Endodermal cell (in vitro differentiated cells): ENCODE measurements at regions not wholly inside any gene's neighbourhood (a gene's known extent, or its start where the extent isn't known, plus 50 kb on each side); places are given as distances from the start of the nearest gene placed in this dataset.

Experiments used
- DNase-seq: peaks from one replicate; pipeline ENCODE4 v3.0.0-alpha.2; 2017
- H3K27ac ChIP-seq: 2 replicates; pipeline ENCODE4 v1.5.1; 2013; ENCODE audit warnings: mild to moderate bottlenecking, low read depth, low read length, moderate library complexity
- H3K27me3 ChIP-seq: 2 replicates; pipeline ENCODE4 v1.6.1; 2013; ENCODE audit warnings: mild to moderate bottlenecking, low read length, moderate library complexity; ENCODE audit not compliant: insufficient read depth, control insufficient read depth, poor library complexity, severe bottlenecking
- H3K36me3 ChIP-seq: 2 replicates; pipeline ENCODE4 v1.7.0; 2013; ENCODE audit warnings: mild to moderate bottlenecking, low read length, moderate library complexity; ENCODE audit not compliant: control insufficient read depth, insufficient read depth
- H3K4me1 ChIP-seq: one replicate; pipeline ENCODE4 v1.7.0; 2013; ENCODE audit warnings: low read length; ENCODE audit not compliant: control insufficient read depth, insufficient read depth
- H3K4me3 ChIP-seq: 2 replicates; pipeline ENCODE4 v1.5.1; 2013; ENCODE audit warnings: mild to moderate bottlenecking, low read length, moderate library complexity
- H3K9ac ChIP-seq: 2 replicates; pipeline ENCODE4 v1.6.1; 2013; ENCODE audit warnings: mild to moderate bottlenecking, low read length, moderate library complexity; ENCODE audit not compliant: poor library complexity, severe bottlenecking; ENCODE audit errors: extremely low read depth
- H3K9me3 ChIP-seq: 2 replicates; pipeline ENCODE4 v1.6.1; 2013; ENCODE audit warnings: mild to moderate bottlenecking, low read length, moderate library complexity; ENCODE audit not compliant: control insufficient read depth
- H3K27ac Mint-ChIP-seq: 2 replicates; pipeline ENCODE4 v1.8.0; 2020; ENCODE audit warnings: mixed read lengths
- H3K27me3 Mint-ChIP-seq: 2 replicates; pipeline ENCODE4 v1.8.0; 2021; ENCODE audit warnings: mild to moderate bottlenecking, mixed read lengths; ENCODE audit not compliant: insufficient read depth
- H3K36me3 Mint-ChIP-seq: 2 replicates; pipeline ENCODE4 v1.8.0; 2020; ENCODE audit warnings: low read depth, mixed read lengths
- H3K4me1 Mint-ChIP-seq: 2 replicates; pipeline ENCODE4 v1.8.0; 2020; ENCODE audit warnings: mixed read lengths
- H3K4me3 Mint-ChIP-seq: 2 replicates; pipeline ENCODE4 v1.8.0; 2020; ENCODE audit warnings: mild to moderate bottlenecking, moderate library complexity, mixed read lengths
- H3K9me3 Mint-ChIP-seq: 2 replicates; pipeline ENCODE4 v1.8.0; 2020; ENCODE audit warnings: mild to moderate bottlenecking, mixed read lengths
- CTCF ChIP-seq: fragments of 200-600 bp; sonication (generic); conservative IDR thresholded peaks from 2 replicates; pipeline ENCODE4 v1.5.0; 2021; ENCODE audit warnings: antibody characterized with exemption, mild to moderate bottlenecking
- WGBS, 2 experiments: methylation state at CpG; one replicate each; pipeline versions ENCODE4 v1.1.5 to v1.1.7; 2013; ENCODE audit warnings: missing lambda C conversion rate in 2 of 2, mixed read lengths in 1 of 2; ENCODE audit not compliant: insufficient coverage in 1 of 2, insufficient read length in 1 of 2; 5-methylcytosine and 5-hydroxymethylcytosine counted together

- Histone ChIP-seq H3K9ac (no peak overlapping the region), H3K27me3 (peaks cover 3% of the 10 kb centered on the region), H3K9me3 (peaks cover under 1% of the 10 kb centered on the region), H3K4me1 (no peaks in the 10 kb centered on the region), H3K27ac (no peak overlapping the region), H3K36me3 (no peaks in the 10 kb centered on the region), H3K4me3 (no peak overlapping the region)
- DNase-seq = no peak
- H3K36me3 Mint-ChIP-seq = no peaks in the 10 kb centered on the region
- H3K9me3 Mint-ChIP-seq = no peaks in the 10 kb centered on the region
- peaks cover 8% of the 10 kb centered on the region for H3K4me1 Mint-ChIP-seq
- no peak for TF ChIP-seq CTCF
- H3K4me3 Mint-ChIP-seq = no peak overlapping the region
- peaks cover 17% of the 10 kb centered on the region for H3K27me3 Mint-ChIP-seq
- 87% methylated on average over 2 of the region's 2 CpGs; no CpG with 5 or more reads in 1 of the 2 experiments for WGBS, 2 experiments
- no peak overlapping the region for H3K27ac Mint-ChIP-seq
These were observed 1387.1 kb upstream of the TMEM132C start for GRCh38 chr12:126879842-126880241.

- no peak for TF ChIP-seq CTCF
- no peak for DNase-seq
- no peak overlapping the region for H3K27ac ChIP-seq
- H3K9me3 ChIP-seq = no peaks in the 10 kb centered on the region
- no peak overlapping the region for H3K4me3 Mint-ChIP-seq
- H3K27me3 ChIP-seq = no peaks in the 10 kb centered on the region
- H3K36me3 Mint-ChIP-seq = no peaks in the 10 kb centered on the region
- H3K4me1 ChIP-seq = no peaks in the 10 kb centered on the region
- H3K4me3 ChIP-seq = no peak overlapping the region
- H3K9me3 Mint-ChIP-seq = no peaks in the 10 kb centered on the region
- H3K36me3 ChIP-seq = no peaks in the 10 kb centered on the region
- H3K27me3 Mint-ChIP-seq = peaks cover 6% of the 10 kb centered on the region
- H3K27ac Mint-ChIP-seq = no peak overlapping the region
- WGBS, 2 experiments = 73 to 78% methylated on average over 2 to 4 of the region's 4 CpGs
- no peak overlapping the region for H3K9ac ChIP-seq
- peaks cover 3% of the 10 kb centered on the region for H3K4me1 Mint-ChIP-seq
These were observed 1383.3 kb upstream of the TMEM132C start for GRCh38 chr12:126883697-126884096.

GRCh38 chr12:126889501-126889900 is 1377.5 kb upstream of the TMEM132C start:
- no peak for TF ChIP-seq CTCF
- no peaks in the 10 kb centered on the region for H3K36me3 ChIP-seq

More at GRCh38 chr12:126889501-126889900, 1377.5 kb upstream of the TMEM132C start:
- Histone ChIP-seq H3K27me3 (no peaks in the 10 kb centered on the region), H3K9ac (no peak overlapping the region), H3K9me3 (peaks cover 9% of the 10 kb centered on the region), H3K4me1 (no peaks in the 10 kb centered on the region), H3K4me3 (no peak overlapping the region), H3K27ac (no peak overlapping the region)
- Mint-ChIP-seq H3K27ac (no peak overlapping the region), H3K4me1 (no peaks in the 10 kb centered on the region), H3K27me3 (no peaks in the 10 kb centered on the region), H3K9me3 (peaks cover 4% of the 10 kb centered on the region), H3K36me3 (no peaks in the 10 kb centered on the region), H3K4me3 (no peak overlapping the region)
- no peak for DNase-seq
- 88 to 92% methylated on average over 2 to 3 of the region's 4 CpGs for WGBS, 2 experiments
